ENCODE measurements at regions not wholly inside any gene's neighbourhood (a gene's known extent, or its start where the extent isn't known, plus 50 kb on each side); places are given as distances from the start of the nearest gene placed in this dataset.

- H3K9me3 Mint-ChIP-seq (ENCODE audit: unreplicated experiment), result peaks cover 2% of the 10 kb centered on the region
- Histone ChIP-seq H2AFZ (ENCODE audit: low read depth, low read length) (no peak overlapping the region), H4K20me1 (ENCODE audit: insufficient read depth, low read length) (no peaks in the 10 kb centered on the region), H3K79me2 (ENCODE audit: insufficient read depth, low read length) (no peaks in the 10 kb centered on the region), H3K9me3 (ENCODE audit: insufficient read depth, low read depth, low read length) (no peaks in the 10 kb centered on the region), H3K27me3 (ENCODE audit: insufficient read depth, low read length) (no peaks in the 10 kb centered on the region), H3K9ac (ENCODE audit: low read length) (no peak overlapping the region), H3K4me1 (ENCODE audit: insufficient read depth, low read length) (no peaks in the 10 kb centered on the region), H3K27ac (ENCODE audit: low read depth, low read length) (no peak overlapping the region), H3K4me2 (ENCODE audit: low read length) (no peak overlapping the region), H3K4me3 (ENCODE audit: insufficient read depth, low read depth, low read length) (no peak overlapping the region), H3K36me3 (ENCODE audit: insufficient read depth, low read length) (no peaks in the 10 kb centered on the region)
- no peak for TF ChIP-seq CTCF (IDR thresholded peaks at IDR 0.05; ENCODE audit: insufficient read depth, low read depth, low read length)
- TF ChIP-seq EZH2 (IDR thresholded peaks at IDR 0.05; ENCODE audit: insufficient read depth, low read length), result no peak
- FAIRE-seq, result no peak
- no peak for DNase-seq (ENCODE audit: low read depth)
- H3K4me1 Mint-ChIP-seq (ENCODE audit: low read depth, unreplicated experiment), result no peaks in the 10 kb centered on the region
- H3K27me3 Mint-ChIP-seq (ENCODE audit: low read depth, unreplicated experiment), result peaks cover 4% of the 10 kb centered on the region
- H3K36me3 Mint-ChIP-seq (ENCODE audit: low read depth, unreplicated experiment), result no peaks in the 10 kb centered on the region
- H3K4me3 Mint-ChIP-seq (ENCODE audit: unreplicated experiment), result no peak overlapping the region
- H3K27ac Mint-ChIP-seq (ENCODE audit: unreplicated experiment), result no peak overlapping the region
Measured at GRCh38 chr1:213820362-213821149, 167.2 kb upstream of the PROX1 start.

- H3K36me3 Mint-ChIP-seq (ENCODE audit: low read depth, unreplicated experiment), result no peaks in the 10 kb centered on the region
- H3K9me3 Mint-ChIP-seq (ENCODE audit: unreplicated experiment), result peaks cover 2% of the 10 kb centered on the region
- FAIRE-seq (no peak), DNase-seq (ENCODE audit: low read depth) (no peak)
- Histone ChIP-seq H3K9ac (ENCODE audit: low read length) (no peak overlapping the region), H3K27ac (ENCODE audit: low read depth, low read length) (no peak overlapping the region), H3K4me2 (ENCODE audit: low read length) (no peak overlapping the region), H4K20me1 (ENCODE audit: insufficient read depth, low read length) (no peaks in the 10 kb centered on the region), H3K4me1 (ENCODE audit: insufficient read depth, low read length) (no peaks in the 10 kb centered on the region), H3K27me3 (ENCODE audit: insufficient read depth, low read length) (no peaks in the 10 kb centered on the region), H3K9me3 (ENCODE audit: insufficient read depth, low read depth, low read length) (no peaks in the 10 kb centered on the region), H2AFZ (ENCODE audit: low read depth, low read length) (no peak overlapping the region), H3K4me3 (ENCODE audit: insufficient read depth, low read depth, low read length) (no peak overlapping the region), H3K36me3 (ENCODE audit: insufficient read depth, low read length) (no peaks in the 10 kb centered on the region), H3K79me2 (ENCODE audit: insufficient read depth, low read length) (no peaks in the 10 kb centered on the region)
- no peak overlapping the region for H3K4me3 Mint-ChIP-seq (ENCODE audit: unreplicated experiment)
- TF ChIP-seq CTCF (IDR thresholded peaks at IDR 0.05; ENCODE audit: insufficient read depth, low read depth, low read length) (no peak), EZH2 (IDR thresholded peaks at IDR 0.05; ENCODE audit: insufficient read depth, low read length) (no peak)
- H3K4me1 Mint-ChIP-seq (ENCODE audit: low read depth, unreplicated experiment), result no peaks in the 10 kb centered on the region
- H3K27me3 Mint-ChIP-seq (ENCODE audit: low read depth, unreplicated experiment), result peaks cover 3% of the 10 kb centered on the region
- no peak overlapping the region for H3K27ac Mint-ChIP-seq (ENCODE audit: unreplicated experiment)
Measured at GRCh38 chr1:213821175-213821942, 166.4 kb upstream of the PROX1 start.
